WTC11 (cell line): ENCODE measurements at regions not wholly inside any gene's neighbourhood (a gene's known extent, or its start where the extent isn't known, plus 50 kb on each side); places are given as distances from the start of the nearest gene placed in this dataset.

Experiments
- TF ChIP-seq, protein P1 (sequence below): fragments of 200-600 bp; IDR thresholded peaks from 2 replicates; pipeline ENCODE4 v1.8.0; 2022; ENCODE audit warnings: antibody characterized with exemption
- TF ChIP-seq, protein P2 (sequence below): sonication (generic); formaldehyde crosslinking; IDR thresholded peaks from 2 replicates; pipeline ENCODE4 v1.8.0; 2022; ENCODE audit warnings: mild to moderate bottlenecking, missing genetic modification reagents
- TF ChIP-seq, protein P3 (sequence below): sonication (generic); formaldehyde crosslinking; IDR thresholded peaks from 2 replicates; pipeline ENCODE4 v1.8.1; 2022; ENCODE audit warnings: low read depth, mild to moderate bottlenecking, moderate library complexity, missing genetic modification reagents, borderline replicate concordance
- TF ChIP-seq, protein P4 (sequence below): sonication (generic); formaldehyde crosslinking; IDR thresholded peaks from 2 replicates; pipeline ENCODE4 v1.8.0; 2022; ENCODE audit warnings: mild to moderate bottlenecking, missing genetic modification reagents

DNA sequence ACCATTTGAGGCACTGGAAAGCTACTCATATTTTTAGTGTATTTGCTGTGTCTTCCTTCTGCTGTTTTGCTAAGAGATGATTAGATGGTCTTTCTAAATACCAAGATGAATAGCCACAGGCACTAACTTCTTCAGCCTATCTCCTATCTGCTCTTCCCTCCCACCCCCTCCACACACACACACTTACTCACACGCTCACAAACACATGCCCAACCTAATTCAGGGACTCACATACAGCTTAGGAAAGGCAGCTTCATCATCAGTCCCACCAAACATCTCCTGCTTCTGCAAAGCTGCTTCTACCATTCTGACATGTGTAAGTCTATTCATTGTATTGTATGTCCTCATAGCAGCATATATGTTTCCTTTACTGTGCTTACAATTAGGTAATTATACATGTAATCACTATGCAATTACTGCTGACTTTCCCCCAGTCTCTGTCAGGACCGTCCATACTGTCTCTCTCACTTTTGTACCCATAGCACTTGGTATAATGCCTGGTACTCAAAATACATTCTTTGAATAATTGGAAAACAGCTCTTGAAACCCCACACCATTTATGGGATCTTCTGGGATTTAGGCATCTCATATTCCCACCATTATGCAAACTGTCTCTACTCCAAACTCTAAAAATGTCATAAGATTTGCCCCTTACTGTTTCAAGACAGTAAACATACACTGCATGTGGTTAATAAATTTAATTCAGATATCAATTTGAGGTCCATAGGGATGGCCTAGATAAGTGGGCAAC lies 83.3 kb upstream of the HIF1A start:
- TF ChIP-seq, protein P1, sequence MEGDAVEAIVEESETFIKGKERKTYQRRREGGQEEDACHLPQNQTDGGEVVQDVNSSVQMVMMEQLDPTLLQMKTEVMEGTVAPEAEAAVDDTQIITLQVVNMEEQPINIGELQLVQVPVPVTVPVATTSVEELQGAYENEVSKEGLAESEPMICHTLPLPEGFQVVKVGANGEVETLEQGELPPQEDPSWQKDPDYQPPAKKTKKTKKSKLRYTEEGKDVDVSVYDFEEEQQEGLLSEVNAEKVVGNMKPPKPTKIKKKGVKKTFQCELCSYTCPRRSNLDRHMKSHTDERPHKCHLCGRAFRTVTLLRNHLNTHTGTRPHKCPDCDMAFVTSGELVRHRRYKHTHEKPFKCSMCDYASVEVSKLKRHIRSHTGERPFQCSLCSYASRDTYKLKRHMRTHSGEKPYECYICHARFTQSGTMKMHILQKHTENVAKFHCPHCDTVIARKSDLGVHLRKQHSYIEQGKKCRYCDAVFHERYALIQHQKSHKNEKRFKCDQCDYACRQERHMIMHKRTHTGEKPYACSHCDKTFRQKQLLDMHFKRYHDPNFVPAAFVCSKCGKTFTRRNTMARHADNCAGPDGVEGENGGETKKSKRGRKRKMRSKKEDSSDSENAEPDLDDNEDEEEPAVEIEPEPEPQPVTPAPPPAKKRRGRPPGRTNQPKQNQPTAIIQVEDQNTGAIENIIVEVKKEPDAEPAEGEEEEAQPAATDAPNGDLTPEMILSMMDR = no peak
- TF ChIP-seq, protein P2, sequence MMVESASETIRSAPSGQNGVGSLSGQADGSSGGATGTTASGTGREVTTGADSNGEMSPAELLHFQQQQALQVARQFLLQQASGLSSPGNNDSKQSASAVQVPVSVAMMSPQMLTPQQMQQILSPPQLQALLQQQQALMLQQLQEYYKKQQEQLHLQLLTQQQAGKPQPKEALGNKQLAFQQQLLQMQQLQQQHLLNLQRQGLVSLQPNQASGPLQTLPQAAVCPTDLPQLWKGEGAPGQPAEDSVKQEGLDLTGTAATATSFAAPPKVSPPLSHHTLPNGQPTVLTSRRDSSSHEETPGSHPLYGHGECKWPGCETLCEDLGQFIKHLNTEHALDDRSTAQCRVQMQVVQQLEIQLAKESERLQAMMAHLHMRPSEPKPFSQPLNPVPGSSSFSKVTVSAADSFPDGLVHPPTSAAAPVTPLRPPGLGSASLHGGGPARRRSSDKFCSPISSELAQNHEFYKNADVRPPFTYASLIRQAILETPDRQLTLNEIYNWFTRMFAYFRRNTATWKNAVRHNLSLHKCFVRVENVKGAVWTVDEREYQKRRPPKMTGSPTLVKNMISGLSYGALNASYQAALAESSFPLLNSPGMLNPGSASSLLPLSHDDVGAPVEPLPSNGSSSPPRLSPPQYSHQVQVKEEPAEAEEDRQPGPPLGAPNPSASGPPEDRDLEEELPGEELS (CRISPR knock-in tag) = no peak
- TF ChIP-seq, protein P3, sequence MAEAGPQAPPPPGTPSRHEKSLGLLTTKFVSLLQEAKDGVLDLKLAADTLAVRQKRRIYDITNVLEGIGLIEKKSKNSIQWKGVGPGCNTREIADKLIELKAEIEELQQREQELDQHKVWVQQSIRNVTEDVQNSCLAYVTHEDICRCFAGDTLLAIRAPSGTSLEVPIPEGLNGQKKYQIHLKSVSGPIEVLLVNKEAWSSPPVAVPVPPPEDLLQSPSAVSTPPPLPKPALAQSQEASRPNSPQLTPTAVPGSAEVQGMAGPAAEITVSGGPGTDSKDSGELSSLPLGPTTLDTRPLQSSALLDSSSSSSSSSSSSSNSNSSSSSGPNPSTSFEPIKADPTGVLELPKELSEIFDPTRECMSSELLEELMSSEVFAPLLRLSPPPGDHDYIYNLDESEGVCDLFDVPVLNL = no peak
- TF ChIP-seq, protein P4, sequence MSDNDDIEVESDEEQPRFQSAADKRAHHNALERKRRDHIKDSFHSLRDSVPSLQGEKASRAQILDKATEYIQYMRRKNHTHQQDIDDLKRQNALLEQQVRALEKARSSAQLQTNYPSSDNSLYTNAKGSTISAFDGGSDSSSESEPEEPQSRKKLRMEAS = no peak
